HepG2 (cell line): ENCODE measurements at regions not wholly inside any gene's neighbourhood (a gene's known extent, or its start where the extent isn't known, plus 50 kb on each side); places are given as distances from the start of the nearest gene placed in this dataset.

Source experiments
- ATAD3A ChIP-seq: sonication (generic); formaldehyde crosslinking; IDR thresholded peaks from 2 replicates; pipeline ENCODE4 v1.4.0; 2020; ENCODE audit warnings: missing genetic modification reagents
- BHLHE40 ChIP-seq: IDR thresholded peaks from 2 replicates; pipeline ENCODE4 v1.6.1; 2011; ENCODE audit warnings: low read length, improper control_type of control experiment
- FUBP1 ChIP-seq: sonication (generic); formaldehyde crosslinking; IDR thresholded peaks from 2 replicates; pipeline ENCODE4 v1.5.1; 2020; ENCODE audit warnings: missing genetic modification reagents, mild to moderate bottlenecking, borderline replicate concordance
- KAT2B ChIP-seq: fragments of 150-350 bp; IDR thresholded peaks from 2 replicates; pipeline ENCODE4 v1.6.1; 2014; ENCODE audit warnings: low read depth, low read length, borderline replicate concordance
- KDM2A ChIP-seq: sonication (generic); formaldehyde crosslinking; IDR thresholded peaks from 2 replicates; pipeline ENCODE4 v1.4.0; 2020; ENCODE audit warnings: low read depth, missing genetic modification reagents, borderline replicate concordance
- NR0B2 ChIP-seq: sonication (generic); formaldehyde crosslinking; IDR thresholded peaks from 2 replicates; pipeline ENCODE4 v1.4.0; 2020; ENCODE audit warnings: mild to moderate bottlenecking, missing genetic modification reagents
- PLRG1 ChIP-seq: fragments of 450-650 bp; conservative IDR thresholded peaks from 2 replicates; pipeline ENCODE4 v1.6.1; 2016
- TAF15 ChIP-seq: fragments of 200-400 bp; formaldehyde crosslinking; IDR thresholded peaks from one replicate; pipeline ENCODE4 v1.6.1; 2018; ENCODE audit warnings: mild to moderate bottlenecking, low read depth, low read length; ENCODE audit not compliant: poor library complexity, severe bottlenecking
- TEAD3 ChIP-seq: optimal IDR thresholded peaks from 2 replicates; pipeline ENCODE3; 2016; ENCODE audit warnings: borderline replicate concordance
- TRAFD1 ChIP-seq: sonication (generic); formaldehyde crosslinking; IDR thresholded peaks from 2 replicates; pipeline ENCODE4 v1.5.1; 2020; ENCODE audit warnings: missing genetic modification reagents, mild to moderate bottlenecking, borderline replicate concordance
- XRCC5 ChIP-seq: fragments of 200-400 bp; formaldehyde crosslinking; optimal IDR thresholded peaks from 2 replicates; pipeline ENCODE3; 2017; ENCODE audit warnings: mild to moderate bottlenecking, low read length
- ZHX1 ChIP-seq: sonication (generic); formaldehyde crosslinking; IDR thresholded peaks from 2 replicates; pipeline ENCODE4 v1.8.1; 2022; ENCODE audit warnings: low read depth, mild to moderate bottlenecking, missing genetic modification reagents
- ZNF550 ChIP-seq: sonication (generic); formaldehyde crosslinking; IDR thresholded peaks from 2 replicates; pipeline ENCODE4 v1.4.0; 2020; ENCODE audit warnings: mild to moderate bottlenecking, missing genetic modification reagents, borderline replicate concordance
- ZNF574 ChIP-seq: sonication (generic); formaldehyde crosslinking; IDR thresholded peaks from 2 replicates; pipeline ENCODE4 v1.4.0; 2020; ENCODE audit warnings: missing genetic modification reagents
- ZUFSP ChIP-seq: sonication (generic); formaldehyde crosslinking; IDR thresholded peaks from 2 replicates; pipeline ENCODE4 v1.9.0; 2021; ENCODE audit warnings: missing genetic modification reagents, mild to moderate bottlenecking, borderline replicate concordance

- TF ChIP-seq TRAFD1 (CRISPR knock-in tag) (no peak), NR0B2 (CRISPR knock-in tag) (no peak), FUBP1 (CRISPR knock-in tag) (no peak), XRCC5 (peak; percentile 88), ZHX1 (CRISPR knock-in tag) (0 out of 2 replicates have a peak, but pooled peaks have one; percentile 56), KAT2B (no peak), ZUFSP (no peak), ZNF550 (no peak), ATAD3A (no peak), PLRG1 (no peak), KDM2A (peak; percentile 49; the same call in 1 of the 2 replicates), BHLHE40 (0 out of 2 replicates have a peak, but pooled peaks have one; percentile 27), ZNF574 (CRISPR knock-in tag) (0 out of 2 replicates have a peak, but pooled peaks have one; percentile 15), TEAD3 (peak; percentile 35), TAF15 (no peak)
These were observed 82.9 kb upstream of the FOXP4 start (continued) for GRCh38 chr6:41463062-41463930.
